Cardiac fibroblast (primary cell): ENCODE measurements at regions not wholly inside any gene's neighbourhood (a gene's known extent, or its start where the extent isn't known, plus 50 kb on each side); places are given as distances from the start of the nearest gene placed in this dataset.
"Not testable (repeated sequence)": the region's sequence is repeated elsewhere in the genome, so short reads cannot be mapped to it uniquely, and the experiment has no call there.

ENCODE experiments used
- DNase-seq, 2 donors: peaks; one replicate each; pipeline versions ENCODE4 v3.0.0 to v3.0.0-alpha.2; 2010; ENCODE audit warnings: low read depth in 2 of 2
- H3K4me3 ChIP-seq, 2 donors: replicated peaks in 1 of 2; 1 replicate in 1 of 2; 2 replicates in 1 of 2; pipeline ENCODE4 v1.5.1; 2011; ENCODE audit warnings: low read depth in 2 of 2, low read length in 2 of 2, mild to moderate bottlenecking in 2 of 2, moderate library complexity in 1 of 2
- CTCF ChIP-seq: IDR thresholded peaks from one replicate; pipeline ENCODE4 v1.5.1; 2011; ENCODE audit warnings: low read depth, mild to moderate bottlenecking, low read length, inconsistent platforms

GRCh38 chr15:36029606-36030210 is 483.7 kb upstream of the DPH6 start:
- DNase-seq, result peak; percentile 28 to 82
- no peak for TF ChIP-seq CTCF
- H3K4me3 ChIP-seq, result no peak overlapping the region

GRCh38 chr15:36039996-36040572 is 494.1 kb upstream of the DPH6 start:
- TF ChIP-seq CTCF, result no peak
- no peak overlapping the region for H3K4me3 ChIP-seq
- DNase-seq, result no peak

DNA sequence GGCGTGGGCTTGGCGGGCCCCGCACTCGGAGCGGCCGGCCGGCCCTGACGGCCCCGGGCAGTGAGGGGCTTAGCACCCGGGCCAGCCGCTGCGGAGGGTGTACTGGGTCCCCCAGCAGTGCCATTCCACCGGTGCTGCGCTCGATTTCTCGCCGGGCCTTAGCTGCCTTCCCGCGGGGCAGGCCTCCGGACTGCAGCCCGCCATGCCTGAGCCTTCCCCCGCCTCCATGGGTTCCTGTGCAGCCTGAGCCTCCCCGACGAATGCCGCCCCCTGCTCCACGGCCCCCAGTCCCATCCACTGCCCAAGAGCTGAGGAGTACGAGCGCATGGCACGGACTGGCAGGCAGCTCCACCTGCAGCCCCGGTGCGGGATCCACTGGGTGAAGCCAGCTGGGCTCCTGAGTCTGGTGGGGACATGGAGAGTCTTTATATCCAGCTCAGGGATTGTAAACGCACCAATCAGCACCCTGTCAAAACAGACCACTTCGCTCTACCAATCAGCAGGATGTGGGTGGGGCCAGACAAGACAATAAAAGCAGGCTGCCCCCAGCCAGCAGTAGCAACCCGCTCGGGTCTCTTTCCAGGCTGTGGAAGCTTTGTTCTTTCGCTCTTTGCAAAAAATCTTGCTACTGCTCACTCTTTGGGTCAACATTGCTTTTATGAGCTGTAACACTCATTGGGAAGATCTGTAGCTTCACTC is 501.2 kb upstream of the DPH6 start:
- H3K4me3 ChIP-seq, DNase-seq: not testable (repeated sequence)

DNA sequence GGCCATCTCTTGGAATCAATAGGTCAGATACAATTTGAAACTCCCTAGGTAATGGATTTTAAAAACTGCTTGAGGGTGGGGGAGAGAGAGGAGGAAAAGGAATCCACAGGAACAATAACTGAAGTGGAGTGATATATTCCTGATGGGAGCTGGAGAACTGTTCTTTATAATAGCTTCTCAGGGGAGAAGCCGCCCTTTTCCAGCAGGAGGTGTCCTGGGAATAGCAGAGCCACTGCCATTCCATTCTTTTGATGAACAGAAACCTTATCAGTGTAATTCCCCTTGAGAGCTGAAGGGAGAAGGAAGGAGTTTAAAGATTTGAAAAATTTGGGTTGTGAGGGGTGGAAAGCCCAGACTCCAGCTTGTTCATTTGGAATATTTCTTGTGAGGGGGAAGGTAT is 504.9 kb upstream of the DPH6 start:
- no peak overlapping the region for H3K4me3 ChIP-seq
- no peak for TF ChIP-seq CTCF
- no peak for DNase-seq

- peak; percentile 23 for TF ChIP-seq CTCF
- H3K4me3 ChIP-seq, result not testable (repeated sequence)
- DNase-seq, result peak; percentile 20 to 48
Observed at GRCh38 chr15:36052641-36053040, 506.7 kb upstream of the DPH6 start.

DNA sequence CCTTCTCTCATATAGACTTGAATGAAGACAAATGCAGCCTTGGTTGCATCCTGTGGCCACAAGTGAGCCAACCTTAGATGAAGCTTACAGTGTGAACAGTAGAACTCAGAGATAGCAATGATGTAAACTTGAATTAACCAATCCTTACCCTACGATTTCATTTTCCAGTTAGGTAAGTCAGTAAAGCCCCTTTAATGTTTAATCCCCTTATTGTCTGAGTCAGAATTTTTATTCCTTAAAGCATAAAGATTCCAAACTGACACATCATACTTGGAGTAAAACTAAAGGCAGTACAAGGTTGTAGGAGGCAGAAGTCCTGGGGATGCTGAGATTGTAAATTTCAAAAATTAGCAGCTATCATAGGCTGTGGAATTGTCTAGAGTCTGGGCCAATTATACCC is 507.8 kb upstream of the DPH6 start:
- no peak for TF ChIP-seq CTCF
- DNase-seq, result no peak
- no peak overlapping the region for H3K4me3 ChIP-seq

DNA sequence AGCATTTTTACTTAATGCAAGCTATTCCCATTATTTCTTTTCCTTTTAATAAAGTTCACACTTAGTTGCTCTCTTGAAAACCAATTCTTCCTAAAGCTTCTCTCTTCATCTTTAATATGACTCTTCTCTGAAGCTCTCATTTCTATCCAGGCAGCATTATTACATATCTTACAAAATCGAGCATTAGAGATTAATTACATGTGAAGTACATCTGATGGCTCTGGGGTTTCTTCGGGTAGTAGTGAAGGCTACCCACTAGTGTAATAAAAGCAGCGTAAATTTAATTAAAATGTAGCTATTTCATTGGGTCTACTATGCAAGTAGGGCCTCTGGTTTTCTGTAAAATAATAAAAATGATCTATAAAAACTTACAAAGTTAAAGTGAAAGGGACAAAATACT is 513.6 kb upstream of the DPH6 start:
- TF ChIP-seq CTCF, result no peak
- DNase-seq, result no peak

More for the DNA sequence above, 513.6 kb upstream of the DPH6 start:
- H3K4me3 ChIP-seq, result no peak overlapping the region
